Heart left ventricle (tissue), 16 donors: ENCODE measurements at regions not wholly inside any gene's neighbourhood (a gene's known extent, or its start where the extent isn't known, plus 50 kb on each side); places are given as distances from the start of the nearest gene placed in this dataset.

Experiments used
- ATAC-seq, 4 donors: fragments of 200-7000 bp; cut with Tn5 transposase; one replicate each; pipeline ENCODE4 v1.9.1; 2020 to 2022; ENCODE audit warnings: moderate library complexity in 4 of 4, mild to moderate bottlenecking in 3 of 4, moderate number of reproducible peaks in 1 of 4
- DNase-seq, 5 donors: peaks; one replicate each; pipeline ENCODE4 v3.0.0-alpha.2; 2020
- H3K27ac ChIP-seq, 12 donors: fragments of 200-600 bp; sonication (generic) in 4 of 12; one replicate each; pipeline versions ENCODE4 v1.5.0 to v1.8.0; 2016 to 2022; ENCODE audit warnings: mild to moderate bottlenecking in 2 of 12
- H3K27me3 ChIP-seq, 9 donors: fragments of 200-600 bp; sonication (generic) in 2 of 9; one replicate each; pipeline versions ENCODE4 v1.5.1 to v1.8.0; 2016 to 2022; ENCODE audit warnings: mild to moderate bottlenecking in 3 of 9
- H3K36me3 ChIP-seq, 9 donors: fragments of 200-600 bp; sonication (generic) in 2 of 9; one replicate each; pipeline versions ENCODE4 v1.5.0 to v1.8.0; 2018 to 2022; ENCODE audit warnings: mild to moderate bottlenecking in 2 of 9
- H3K4me1 ChIP-seq, 12 donors: fragments of 200-600 bp; sonication (generic) in 4 of 12; one replicate each; pipeline versions ENCODE4 v1.5.0 to v1.8.0; 2016 to 2022; ENCODE audit warnings: mild to moderate bottlenecking in 3 of 12
- H3K4me3 ChIP-seq, 12 donors: fragments of 200-600 bp; sonication (generic) in 4 of 12; one replicate each; pipeline versions ENCODE4 v1.5.0 to v1.8.0; 2017 to 2022; ENCODE audit warnings: mild to moderate bottlenecking in 9 of 12, moderate library complexity in 4 of 12
- H3K9me3 ChIP-seq, 12 donors: fragments of 200-600 bp; sonication (generic) in 4 of 12; one replicate each; pipeline versions ENCODE4 v1.5.0 to v1.8.0; 2016 to 2022; ENCODE audit warnings: mild to moderate bottlenecking in 1 of 12
- CTCF ChIP-seq, 12 donors: fragments of 200-600 bp; sonication (generic) in 4 of 12; IDR thresholded peaks; one replicate each; pipeline versions ENCODE4 v1.5.0 to v1.8.0; 2018 to 2022; ENCODE audit warnings: antibody characterized with exemption in 12 of 12, mild to moderate bottlenecking in 5 of 12
- POLR2A ChIP-seq, 2 donors: fragments of 450-650 bp; IDR thresholded peaks; one replicate each; pipeline ENCODE4 v1.6.1; 2017; ENCODE audit warnings: antibody characterized with exemption in 2 of 2, mild to moderate bottlenecking in 2 of 2, moderate library complexity in 2 of 2
- WGBS, 4 donors: extraction: QIAGEN DNeasy Blood & Tissue Kit in 2 of 4; methylation state at CpG; one replicate each; pipeline versions ENCODE4 v1.1.5 to v1.1.7; 2013 to 2018; 5-methylcytosine and 5-hydroxymethylcytosine counted together
- intact Hi-C, 10 donors: fragments of 100-400 bp; cut with DNase I; formaldehyde crosslinking; loops; one replicate each; pipeline versions ENCODE4 v1.11.1 to v1.14.2; 2022
- donor health status: ischemic (EF 13 %, LVEDD 7.1; RV severe dilation, severe dysfunction).
- donor health status: healthy with polysubstance abuse.
- donor health status: DM: no; HTN: yes; CAD: no.
- donor health status: DM: no; HTN: no; CAD: no.
- donor health status: ischemic (EF 25% LVEDD 6.9; RV normal size, moderate dysfunction).
- donor health status: ischemic (EF 25% LVEDD 5.7; RV mildly dilated, moderate dysfunction).
- donor health status: healthy.
- donor health status: DM: yes; HTN: yes; CAD: no.
- donor health status: ischemic (EF 35%, LVEDD 5.7; RV mildly dilated, moderate dysfunction).
- donor health status: nonischemic (EF 11% LVEDD 7.7; RV severe dilation, severe dysfunction).
- donor health status: DM: yes; HTN: yes; CAD: no.
- donor health status: PGD.
- donor health status: ischemic (EF 29% LVEDD 5.4; RV normal size, mild dysfunction).
- donor health status: nonischemic (EF 23%, LVEDD 6.1; RV moderate dilation, normal function).

- intact Hi-C loops: no loop called here
- WGBS, 4 donors: 81 to 87% (median 84%) methylated on average over 11 of the region's 11 CpGs
- no peak for ATAC-seq
Observed at GRCh38 chr2:192487636-192488035, 292.9 kb upstream of the TMEFF2 start.

GRCh38 chr2:192484903-192485302 lies 290.2 kb upstream of the TMEFF2 start:
- Histone ChIP-seq H3K27ac (no peak overlapping the region), H3K36me3 (no peaks in the 10 kb centered on the region), H3K27me3 (no peaks in the 10 kb centered on the region), H3K9me3 (no peaks in the 10 kb centered on the region), H3K4me3 (no peak overlapping the region), H3K4me1 (no peaks in the 10 kb centered on the region)
- intact Hi-C loops: no loop called here
- no peak for TF ChIP-seq CTCF (IDR thresholded peaks at IDR 0.05)
- no peak for TF ChIP-seq POLR2A (IDR thresholded peaks at IDR 0.05)
- DNase-seq (no peak), ATAC-seq (no peak)
- 18 to 83% (median 65%) methylated on average over 1 of the region's 1 CpG for WGBS, 4 donors

More at GRCh38 chr2:192487636-192488035, 292.9 kb upstream of the TMEFF2 start:
- Histone ChIP-seq H3K4me3 (no peak overlapping the region), H3K36me3 (no peaks in the 10 kb centered on the region), H3K27me3 (no peaks in the 10 kb centered on the region), H3K9me3 (peaks cover 0 to 4% (median 0%) of the 10 kb centered on the region in 12 donors), H3K4me1 (no peaks in the 10 kb centered on the region), H3K27ac (no peak overlapping the region)
- DNase-seq: no peak
- TF ChIP-seq CTCF (IDR thresholded peaks at IDR 0.05) (no peak), POLR2A (IDR thresholded peaks at IDR 0.05) (no peak)

GRCh38 chr2:192480984-192481383 lies 286.3 kb upstream of the TMEFF2 start:
- 72 to 84% (median 76%) methylated on average over 3 of the region's 3 CpGs for WGBS, 4 donors
- ATAC-seq: no peak
- no peaks in the 10 kb centered on the region for H3K36me3 ChIP-seq
- no peaks in the 10 kb centered on the region for H3K4me1 ChIP-seq
- TF ChIP-seq CTCF (IDR thresholded peaks at IDR 0.05) (no peak), POLR2A (IDR thresholded peaks at IDR 0.05) (no peak)
- H3K9me3 ChIP-seq: peaks cover 0 to 3% (median 0%) of the 10 kb centered on the region in 12 donors
- DNase-seq: no peak
- intact Hi-C loops: no loop called here
- no peaks in the 10 kb centered on the region for H3K27me3 ChIP-seq
- H3K27ac ChIP-seq: no peak overlapping the region
- no peak overlapping the region for H3K4me3 ChIP-seq

- Histone ChIP-seq H3K4me1 (no peaks in the 10 kb centered on the region), H3K27me3 (no peaks in the 10 kb centered on the region), H3K9me3 (peaks cover 0 to 32% (median 0%) of the 10 kb centered on the region in 12 donors), H3K27ac (no peak overlapping the region), H3K36me3 (no peaks in the 10 kb centered on the region), H3K4me3 (no peak overlapping the region)
- no peak for DNase-seq
- 0% methylated on average over 1 of the region's 1 CpG for WGBS, 4 donors
- ATAC-seq: no peak
- intact Hi-C loops: no loop called here
- TF ChIP-seq CTCF (IDR thresholded peaks at IDR 0.05) (no peak), POLR2A (IDR thresholded peaks at IDR 0.05) (no peak)
Observed at GRCh38 chr2:192473331-192473730, 278.6 kb upstream of the TMEFF2 start.
